ENCODE measurements at regions not wholly inside any gene's neighbourhood (a gene's known extent, or its start where the extent isn't known, plus 50 kb on each side); places are given as distances from the start of the nearest gene placed in this dataset.
A peak's percentile ranks its signal among the peaks of the same experiment; 100 is the strongest.

DNA sequence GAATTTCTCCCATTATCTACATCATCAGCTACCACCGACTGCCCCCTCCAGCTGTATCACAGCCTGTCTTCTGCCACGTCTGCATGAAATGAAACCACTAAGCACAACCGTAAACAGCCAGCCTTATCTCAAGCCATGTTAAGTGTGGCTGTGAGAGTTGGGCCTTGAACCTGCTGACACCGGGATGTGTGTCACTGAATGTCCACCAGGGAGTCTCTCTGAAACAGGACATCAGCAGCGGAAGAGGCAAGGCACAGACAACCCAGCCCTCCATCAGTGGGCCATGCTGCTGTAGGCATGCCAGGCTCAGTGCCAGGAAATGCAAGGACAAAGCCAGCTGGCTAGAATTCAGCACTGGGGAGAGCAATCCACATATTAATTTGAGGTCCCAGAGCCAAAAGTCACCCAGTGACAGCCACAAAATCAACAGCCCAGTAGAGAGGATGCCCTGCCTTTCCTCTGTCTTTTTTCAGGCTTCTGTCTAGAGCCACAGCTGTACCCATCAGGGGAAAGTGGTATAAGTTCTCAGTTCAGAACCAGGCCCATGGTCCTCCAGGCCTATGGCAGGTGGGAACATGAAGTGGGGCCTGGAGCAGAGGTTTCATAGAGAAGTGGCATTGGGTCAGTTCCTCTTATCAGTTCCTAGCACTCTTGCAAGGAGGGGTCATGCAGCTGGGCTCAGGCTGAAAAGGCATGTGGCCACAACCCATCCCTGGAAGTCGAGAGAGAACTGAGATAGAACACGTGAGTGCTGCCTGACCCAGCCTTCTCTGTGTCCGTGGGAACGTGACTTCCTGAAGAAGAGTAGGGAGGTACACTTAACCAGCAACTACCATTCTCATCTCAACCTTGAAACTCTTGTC lies 199.4 kb downstream of the ESM1 start:
- no peak for DNase-seq (ENCODE audit: extremely low read depth, low read depth)
- TF ChIP-seq, protein P1, sequence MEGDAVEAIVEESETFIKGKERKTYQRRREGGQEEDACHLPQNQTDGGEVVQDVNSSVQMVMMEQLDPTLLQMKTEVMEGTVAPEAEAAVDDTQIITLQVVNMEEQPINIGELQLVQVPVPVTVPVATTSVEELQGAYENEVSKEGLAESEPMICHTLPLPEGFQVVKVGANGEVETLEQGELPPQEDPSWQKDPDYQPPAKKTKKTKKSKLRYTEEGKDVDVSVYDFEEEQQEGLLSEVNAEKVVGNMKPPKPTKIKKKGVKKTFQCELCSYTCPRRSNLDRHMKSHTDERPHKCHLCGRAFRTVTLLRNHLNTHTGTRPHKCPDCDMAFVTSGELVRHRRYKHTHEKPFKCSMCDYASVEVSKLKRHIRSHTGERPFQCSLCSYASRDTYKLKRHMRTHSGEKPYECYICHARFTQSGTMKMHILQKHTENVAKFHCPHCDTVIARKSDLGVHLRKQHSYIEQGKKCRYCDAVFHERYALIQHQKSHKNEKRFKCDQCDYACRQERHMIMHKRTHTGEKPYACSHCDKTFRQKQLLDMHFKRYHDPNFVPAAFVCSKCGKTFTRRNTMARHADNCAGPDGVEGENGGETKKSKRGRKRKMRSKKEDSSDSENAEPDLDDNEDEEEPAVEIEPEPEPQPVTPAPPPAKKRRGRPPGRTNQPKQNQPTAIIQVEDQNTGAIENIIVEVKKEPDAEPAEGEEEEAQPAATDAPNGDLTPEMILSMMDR (IDR thresholded peaks at IDR 0.05; ENCODE audit: low read depth, low read length): no peak

DNA sequence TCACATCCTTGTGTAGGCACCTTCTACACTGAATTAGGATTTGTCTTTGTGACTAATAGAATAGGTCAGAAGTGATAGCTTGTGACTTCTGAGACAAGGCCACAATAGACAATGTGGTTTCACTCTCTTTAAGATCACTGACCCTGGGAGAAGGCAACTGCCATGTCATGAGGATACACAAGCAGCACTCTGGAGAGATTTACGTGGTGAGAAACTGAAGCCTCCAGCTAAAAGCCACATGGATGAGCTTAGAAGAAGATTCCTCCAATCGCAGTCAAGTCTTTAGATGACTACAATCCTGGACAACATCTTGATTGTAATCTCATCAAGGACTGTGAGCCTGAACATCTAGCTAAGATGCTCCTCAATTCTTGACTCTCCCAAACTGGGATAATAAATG lies 206.6 kb downstream of the ESM1 start:
- TF ChIP-seq, protein P1 (IDR thresholded peaks at IDR 0.05; ENCODE audit: low read depth, low read length): no peak
- DNase-seq (ENCODE audit: extremely low read depth, low read depth): no peak

DNA sequence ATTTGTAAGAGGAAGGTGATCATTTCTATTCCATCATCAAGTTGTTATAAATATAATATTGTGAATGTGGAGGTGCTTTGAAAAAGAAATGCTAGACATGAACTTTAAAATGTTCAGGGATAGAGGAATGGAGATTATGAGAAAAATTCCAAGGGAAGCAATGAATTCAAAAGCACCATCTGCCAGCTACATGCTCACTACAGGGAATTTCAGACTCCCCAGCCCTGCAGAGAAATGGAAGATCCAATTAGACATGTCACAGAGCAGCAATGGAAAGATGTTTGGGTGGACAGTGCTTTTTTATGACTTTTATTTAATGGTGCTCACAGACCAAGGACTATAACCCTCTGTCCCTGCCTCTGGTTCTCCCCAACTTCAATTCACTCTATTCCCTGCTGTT lies 209.7 kb downstream of the ESM1 start:
- TF ChIP-seq, protein P1 (IDR thresholded peaks at IDR 0.05; ENCODE audit: low read depth, low read length): no peak
- DNase-seq (ENCODE audit: extremely low read depth, low read depth): no peak

DNA sequence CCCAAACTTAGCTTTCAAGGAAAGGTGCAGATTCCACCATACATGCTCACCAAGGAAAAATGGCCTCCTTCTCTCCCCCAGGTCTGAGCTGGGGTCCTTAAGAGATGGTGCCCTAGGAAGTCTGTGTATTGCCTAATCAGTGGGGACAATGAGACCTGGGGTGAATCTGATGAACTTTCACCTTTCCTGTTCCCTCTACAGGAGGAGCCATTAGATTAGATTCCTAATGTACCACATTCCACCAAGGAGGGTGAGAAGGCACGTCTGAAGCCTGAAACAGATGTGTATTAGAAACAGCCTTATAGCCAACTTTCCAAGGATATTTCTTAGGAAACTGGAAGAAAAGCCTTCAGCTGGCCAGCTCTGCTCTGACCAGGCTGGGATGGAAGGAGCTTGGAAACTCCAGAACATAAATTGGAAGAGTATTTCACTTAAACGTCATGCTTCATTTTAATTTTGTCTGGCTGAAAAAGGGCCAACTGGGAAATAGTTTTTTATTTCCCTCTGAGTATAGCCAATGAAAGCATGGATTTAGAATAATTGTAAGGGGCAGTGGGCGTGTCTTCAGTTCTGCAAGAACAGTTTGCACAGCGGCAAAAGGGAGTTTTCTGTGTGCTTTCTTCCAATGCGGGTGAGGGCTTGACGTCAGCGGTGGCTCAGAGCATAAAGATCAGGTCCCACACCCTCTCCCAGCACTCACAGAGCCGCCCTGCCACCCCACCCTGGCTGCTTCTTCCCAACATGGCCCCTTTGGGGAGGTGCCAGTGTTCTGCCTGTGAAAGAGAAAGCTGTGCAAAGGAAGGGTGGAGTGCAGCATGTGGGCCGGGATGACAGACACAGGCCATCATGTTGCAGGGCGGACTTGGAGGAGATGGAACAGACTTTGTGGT lies 210.9 kb downstream of the ESM1 start:
- TF ChIP-seq, protein P1 (IDR thresholded peaks at IDR 0.05; ENCODE audit: low read depth, low read length): no peak
- DNase-seq (ENCODE audit: extremely low read depth, low read depth): peak; percentile 60

DNA sequence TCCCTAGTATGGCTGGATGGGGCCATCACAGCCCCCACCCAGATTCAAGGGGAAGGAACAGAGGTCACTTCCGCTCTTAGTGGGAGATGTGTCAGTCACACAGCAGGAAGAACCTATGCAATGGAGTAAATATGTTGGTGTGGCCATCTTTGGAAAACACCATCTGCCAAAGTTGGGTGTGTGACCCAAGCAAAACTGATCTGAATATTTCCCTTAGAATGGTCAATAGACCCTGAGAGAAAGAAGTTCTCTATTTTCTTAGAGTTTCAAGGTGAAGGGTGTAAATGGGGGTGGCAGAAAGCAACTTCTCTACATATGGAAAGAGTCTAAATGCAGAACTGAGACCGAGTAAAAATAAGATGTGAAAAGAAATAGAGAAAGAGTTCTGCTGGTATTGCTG lies 212.7 kb downstream of the ESM1 start:
- DNase-seq (ENCODE audit: extremely low read depth, low read depth): no peak
- TF ChIP-seq, protein P1 (IDR thresholded peaks at IDR 0.05; ENCODE audit: low read depth, low read length): no peak

DNA sequence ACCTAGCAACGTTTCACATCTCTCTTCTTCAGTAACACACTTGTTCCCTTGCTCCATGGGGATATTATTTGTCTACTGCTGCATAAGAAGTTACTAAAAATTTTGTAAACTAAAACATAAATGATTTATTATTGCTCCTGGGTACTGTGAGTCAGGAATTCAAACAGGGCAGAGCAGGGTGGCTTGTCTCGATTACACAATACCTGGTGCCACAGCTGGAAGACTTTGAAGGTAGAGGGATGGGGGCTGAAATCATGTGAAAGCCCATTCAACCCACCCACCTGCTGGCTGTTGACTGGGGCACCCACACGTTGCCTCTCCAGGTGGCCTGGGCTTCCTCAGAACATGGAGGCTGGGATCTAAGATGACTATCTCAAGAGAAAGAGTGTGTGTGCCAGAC lies 213.2 kb downstream of the ESM1 start:
- TF ChIP-seq, protein P1 (IDR thresholded peaks at IDR 0.05; ENCODE audit: low read depth, low read length): no peak
- DNase-seq (ENCODE audit: extremely low read depth, low read depth): no peak

DNA sequence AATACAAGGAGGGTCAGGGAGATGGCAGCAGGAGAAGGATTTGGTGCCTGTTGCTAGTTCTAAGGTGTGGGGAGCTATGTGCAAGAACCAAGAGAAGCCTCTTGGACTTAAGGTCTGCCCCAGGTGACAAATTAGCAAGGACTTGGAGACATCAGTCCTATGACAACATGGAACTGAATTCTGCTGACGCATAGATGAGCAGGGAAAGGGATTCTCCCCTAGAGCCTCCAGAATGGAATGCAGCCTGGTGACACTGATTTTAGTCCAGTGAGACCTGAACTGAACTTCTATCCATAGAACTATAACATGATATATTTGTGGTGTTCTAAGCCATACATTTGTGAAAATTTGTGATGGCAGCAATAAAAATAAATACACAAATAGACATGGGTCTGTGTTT lies 215.6 kb downstream of the ESM1 start:
- TF ChIP-seq, protein P1 (IDR thresholded peaks at IDR 0.05; ENCODE audit: low read depth, low read length): no peak

More for the DNA sequence above, 215.6 kb downstream of the ESM1 start:
- no peak for DNase-seq (ENCODE audit: extremely low read depth, low read depth)
